ENCODE measurements at regions not wholly inside any gene's neighbourhood (a gene's known extent, or its start where the extent isn't known, plus 50 kb on each side); places are given as distances from the start of the nearest gene placed in this dataset.
A peak's percentile ranks its signal among the peaks of the same experiment; 100 is the strongest.
"Not testable (repeated sequence)": the region's sequence is repeated elsewhere in the genome, so short reads cannot be mapped to it uniquely, and the experiment has no call there.

- peak in 1 of 4 donors; percentile 43 for DNase-seq (ENCODE audit: low read depth in 4 of 4, low spot score in 3 of 4)
These were observed 88.4 kb upstream of the ZNF492 start for GRCh38 chr19:22545751-22546150.

- no peak for DNase-seq (ENCODE audit: low read depth in 4 of 4, low spot score in 3 of 4)
These were observed 100.4 kb upstream of the ZNF492 start for GRCh38 chr19:22533761-22534160.

DNA sequence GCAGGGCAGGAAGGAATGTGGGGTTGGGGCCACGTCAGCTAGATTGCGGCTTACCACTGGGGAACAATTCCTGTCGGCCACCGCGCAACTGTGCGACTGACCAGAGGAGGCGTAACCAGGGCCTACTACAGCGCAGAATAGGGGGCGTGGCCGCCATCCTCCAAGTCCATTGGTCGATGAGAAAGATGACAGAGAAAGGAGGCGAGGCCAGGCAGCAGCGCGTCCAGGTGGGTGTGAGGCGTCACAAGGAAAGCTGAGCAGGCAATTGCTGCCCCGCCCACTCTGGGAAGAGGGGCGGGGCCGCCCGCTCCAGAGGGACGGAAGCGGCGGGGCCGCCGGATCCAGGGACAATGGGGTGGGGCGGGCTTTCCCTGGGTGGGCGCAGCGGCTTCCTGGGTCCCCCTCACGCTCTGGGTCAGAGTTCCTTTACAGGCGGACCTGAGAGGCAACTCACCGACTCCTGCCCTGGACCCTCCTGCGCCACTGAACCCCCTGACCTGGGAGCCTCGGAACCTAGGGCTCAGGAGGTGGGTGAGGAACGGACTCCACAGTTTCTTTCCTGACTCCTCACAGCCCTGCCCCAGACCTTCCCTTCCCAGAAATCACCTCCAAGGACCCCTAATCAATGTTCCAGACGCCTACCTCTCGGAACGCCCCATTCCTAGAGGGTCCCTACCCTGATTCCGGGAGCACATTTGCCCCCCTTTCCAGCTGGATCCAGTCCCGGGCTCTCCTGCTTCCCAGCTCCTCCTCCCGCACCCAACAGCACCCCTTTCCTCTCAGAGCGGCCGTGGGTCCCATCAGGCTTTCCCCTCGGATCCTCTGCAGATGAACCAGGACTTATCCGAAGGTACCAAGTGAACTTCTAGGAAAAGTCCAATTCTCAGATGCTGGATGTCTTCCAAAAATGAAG lies 101.5 kb upstream of the ZNF492 start:
- peak; percentile 48 to 89 (median 59) for DNase-seq (ENCODE audit: low read depth in 4 of 4, low spot score in 3 of 4)

- DNase-seq (ENCODE audit: low read depth in 4 of 4, low spot score in 3 of 4): no peak
These were observed 104.1 kb upstream of the ZNF492 start for GRCh38 chr19:22530042-22530441.

- no peak for DNase-seq (ENCODE audit: low read depth in 4 of 4, low spot score in 3 of 4)
These were observed 105.2 kb upstream of the ZNF492 start for GRCh38 chr19:22528956-22529355.

GRCh38 chr19:22527554-22527953 lies 105.4 kb upstream of the ZNF98 start:
- no peak for DNase-seq (ENCODE audit: low read depth in 4 of 4, low spot score in 3 of 4)

GRCh38 chr19:22526661-22527272 lies 104.6 kb upstream of the ZNF98 start:
- DNase-seq (ENCODE audit: low read depth in 4 of 4, low spot score in 3 of 4): no peak

DNA sequence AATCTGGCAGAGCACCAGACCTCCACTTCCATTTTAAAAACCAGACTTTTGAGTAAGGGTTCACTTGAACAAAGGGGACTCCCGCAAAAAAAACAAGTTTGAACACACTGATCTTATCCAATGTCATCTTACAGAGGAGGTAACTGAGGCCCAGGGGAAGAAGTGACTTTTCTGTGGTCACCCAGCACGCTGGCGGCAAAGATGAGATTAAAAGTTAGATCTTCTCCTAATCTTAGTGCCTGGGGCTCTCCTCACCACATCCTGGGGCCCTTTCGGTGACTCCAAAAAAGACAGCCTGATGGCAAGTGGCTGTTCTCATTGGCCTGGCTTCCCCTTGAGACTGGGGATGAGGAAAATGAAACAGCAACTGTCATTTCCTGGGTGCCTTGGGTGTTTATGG lies 101.8 kb upstream of the ZNF98 start:
- no peak for DNase-seq (ENCODE audit: low read depth in 4 of 4, low spot score in 3 of 4)

GRCh38 chr19:22519562-22519961 lies 97.4 kb upstream of the ZNF98 start:
- not testable (repeated sequence) for DNase-seq (ENCODE audit: low read depth in 4 of 4, low spot score in 3 of 4)

- no peak for DNase-seq (ENCODE audit: low read depth in 4 of 4, low spot score in 3 of 4)
These were observed 97.0 kb upstream of the ZNF98 start for GRCh38 chr19:22519152-22519551.

DNA sequence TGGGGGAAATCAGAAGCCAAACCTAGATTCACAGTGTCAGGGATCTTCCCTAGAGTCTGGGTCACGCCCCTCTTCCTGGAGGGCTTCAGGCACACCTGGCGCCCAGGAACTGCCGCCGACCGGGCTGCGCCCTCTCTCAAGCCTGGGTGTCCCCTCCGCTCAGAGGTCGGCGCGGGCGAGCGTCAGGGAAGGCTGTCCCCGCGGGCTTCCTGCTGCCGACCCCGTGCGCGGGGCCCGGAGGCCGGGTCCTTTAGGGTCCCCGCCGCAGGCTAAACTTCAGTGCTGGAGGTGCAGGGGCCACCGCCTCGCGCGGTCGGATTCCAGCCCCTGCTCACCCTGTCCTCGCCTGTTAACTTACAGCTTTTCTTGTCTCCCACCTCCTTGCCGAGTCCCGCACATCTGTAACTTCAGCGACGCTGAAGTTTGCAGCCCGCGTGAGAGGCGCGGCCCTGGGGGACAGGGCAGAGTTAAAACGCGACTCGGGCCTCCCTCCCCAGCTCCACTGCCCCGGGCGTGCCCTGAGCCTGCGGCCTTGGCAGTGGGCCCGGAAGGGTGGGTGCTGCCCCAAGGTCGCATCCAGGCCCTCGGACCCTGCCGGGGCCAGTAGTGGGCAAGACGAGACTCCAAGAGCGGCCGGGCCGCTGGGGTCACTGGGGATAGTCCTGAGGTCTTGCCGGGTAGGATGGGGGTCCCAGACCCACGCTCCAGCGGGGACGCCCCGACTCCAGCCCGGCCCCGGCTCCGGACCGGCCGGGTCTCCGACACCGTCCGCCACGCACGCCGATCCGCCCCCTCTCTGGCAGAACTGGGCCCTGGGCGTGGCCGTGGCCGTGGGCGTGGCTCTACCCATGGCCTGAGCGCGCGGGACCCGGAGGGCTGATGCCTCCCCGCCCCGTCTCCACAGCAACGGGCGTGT lies 95.6 kb upstream of the ZNF98 start:
- DNase-seq (ENCODE audit: low read depth in 4 of 4, low spot score in 3 of 4): no peak

DNA sequence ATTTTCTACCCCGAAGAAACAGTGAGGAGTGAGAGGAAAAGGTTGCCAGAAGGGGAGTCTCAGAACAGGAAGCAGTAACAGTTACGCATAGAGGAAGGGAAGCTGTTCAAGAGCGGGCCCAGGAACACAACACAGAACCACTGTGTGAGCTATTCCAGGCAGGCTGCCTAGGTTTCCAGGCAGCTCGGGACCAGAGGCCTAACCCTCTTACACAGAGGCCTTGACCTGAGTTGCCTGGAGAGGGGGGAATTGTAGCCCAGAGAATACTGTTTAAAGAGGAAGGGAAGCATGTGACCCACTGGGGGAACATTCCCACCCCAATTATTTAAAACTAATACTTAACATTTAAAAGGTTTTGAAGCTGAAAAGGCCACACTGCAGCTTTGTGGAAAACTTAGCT lies 93.3 kb upstream of the ZNF98 start:
- DNase-seq (ENCODE audit: low read depth in 4 of 4, low spot score in 3 of 4): no peak

GRCh38 chr19:22503524-22503923 lies 81.4 kb upstream of the ZNF98 start:
- DNase-seq (ENCODE audit: low read depth in 4 of 4, low spot score in 3 of 4): no peak

- DNase-seq (ENCODE audit: low read depth in 4 of 4, low spot score in 3 of 4): no peak
These were observed 80.6 kb upstream of the ZNF98 start for GRCh38 chr19:22502766-22503165.

GRCh38 chr19:22498831-22499430 lies 76.8 kb upstream of the ZNF98 start:
- not testable (repeated sequence) for DNase-seq (ENCODE audit: low read depth in 4 of 4, low spot score in 3 of 4)

DNA sequence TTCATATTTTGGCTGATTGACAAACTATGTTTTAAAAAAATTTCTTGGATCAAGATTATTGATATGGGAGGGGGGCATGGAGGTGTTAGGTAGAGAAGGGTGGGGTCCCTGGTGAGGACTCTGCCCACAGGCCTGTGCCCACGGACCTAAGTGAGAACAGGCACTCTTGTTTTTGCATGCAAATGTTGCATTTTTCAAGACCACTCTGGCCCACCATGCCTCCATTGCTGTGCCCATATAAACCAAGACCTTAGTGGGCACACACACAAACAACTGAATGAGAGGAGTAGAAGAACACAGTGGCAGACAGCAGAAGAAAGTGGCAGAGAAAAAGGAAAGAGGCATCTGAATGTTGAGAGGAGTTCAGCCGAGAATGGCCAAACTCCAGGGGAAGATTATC lies 69.6 kb upstream of the ZNF98 start:
- DNase-seq (ENCODE audit: low read depth in 4 of 4, low spot score in 3 of 4): no peak

DNA sequence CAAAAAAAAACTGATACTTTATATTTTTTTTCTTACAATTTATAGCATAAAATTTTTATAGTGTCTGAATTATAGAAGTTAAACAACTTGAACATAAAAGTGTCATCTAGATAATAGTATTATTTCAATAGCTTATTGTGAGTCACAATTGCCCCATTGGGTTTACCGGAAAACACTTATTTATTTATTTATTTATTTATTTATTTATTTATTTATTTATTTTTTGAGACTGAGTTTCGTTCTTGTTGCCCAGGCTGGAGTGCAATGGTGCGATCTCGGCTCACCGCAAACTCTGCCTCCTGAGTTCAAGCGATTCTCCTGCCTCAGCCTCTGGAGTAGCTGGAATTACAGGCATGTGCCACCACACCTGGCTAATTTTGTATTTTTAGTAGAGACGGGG lies 61.4 kb upstream of the ZNF98 start:
- DNase-seq (ENCODE audit: low read depth in 4 of 4, low spot score in 3 of 4): not testable (repeated sequence)

DNA sequence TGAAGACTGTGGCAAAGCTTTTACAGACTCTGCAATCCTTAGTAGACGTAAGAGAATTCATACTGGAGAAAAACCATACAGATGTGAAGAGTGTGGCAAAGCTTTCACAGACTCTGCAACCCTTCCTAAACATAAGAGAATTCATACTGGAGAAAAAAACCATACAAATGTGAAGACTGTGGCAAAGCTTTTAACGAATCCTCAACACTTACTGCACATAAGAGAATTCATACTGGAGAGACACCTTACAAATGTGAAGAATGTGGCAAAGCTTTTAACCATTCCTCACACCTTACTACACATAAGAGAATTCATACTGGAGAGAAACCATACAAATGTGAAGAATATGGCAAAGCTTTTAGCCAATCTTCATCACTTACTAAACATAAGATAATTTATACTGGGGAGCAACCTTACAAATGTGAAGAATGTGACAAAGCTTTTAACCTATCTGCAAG lies 50.1 kb upstream of the ZNF98 start:
- DNase-seq (ENCODE audit: low read depth in 4 of 4, low spot score in 3 of 4): no peak
